GM10248 (cell line): ENCODE measurements at regions not wholly inside any gene's neighbourhood (a gene's known extent, or its start where the extent isn't known, plus 50 kb on each side); places are given as distances from the start of the nearest gene placed in this dataset.

Experiments used
- CTCF ChIA-PET: fragments of 300-600 bp; sonication (Branson Sonifier 250); formaldehyde crosslinking; extraction: SDS; loops from one replicate; lab custom pipeline; 2021; ENCODE audit warnings: antibody characterized with exemption; lab: Yijun Ruan, JAX
- POLR2A ChIA-PET: fragments of 350-650 bp; sonication (Branson Sonifier 250); formaldehyde crosslinking; extraction: SDS; loops from one replicate; lab custom pipeline; 2020; ENCODE audit warnings: antibody characterized with exemption; lab: Yijun Ruan, JAX
- DNase-seq: peaks from one replicate; pipeline ENCODE4 v3.0.0; 2012; ENCODE audit errors: extremely low spot score
- CTCF ChIP-seq: IDR thresholded peaks from 2 replicates; pipeline ENCODE4 v1.5.1; 2012; ENCODE audit warnings: mild to moderate bottlenecking, low read depth; ENCODE audit errors: extremely low read depth, missing control alignments, control extremely low read depth

- DNase-seq = no peak
- POLR2A ChIA-PET = no interaction called here
- CTCF ChIA-PET = no interaction called here
- no peak for TF ChIP-seq CTCF
Observed at GRCh38 chr3:13157986-13158385, 84.8 kb upstream of the IQSEC1 start.

GRCh38 chr3:13152826-13153710 lies 79.8 kb upstream of the IQSEC1 start:
- no peak for DNase-seq
- ChIA-PET POLR2A (interaction anchor here (0.5 kb wide), 1 partner anchor 278 kb away, joined by 7 read pairs; no protein-coding TSS in a partner anchor), CTCF (no interaction called here)
- TF ChIP-seq CTCF = no peak

- DNase-seq = no peak
- ChIA-PET CTCF (interaction anchor here (1.2 kb wide), 1 partner anchor 10 kb away, joined by 3 read pairs; no protein-coding TSS in a partner anchor), POLR2A (no interaction called here)
- no peak for TF ChIP-seq CTCF
Observed at GRCh38 chr3:13150624-13151023, 77.4 kb upstream of the IQSEC1 start.

GRCh38 chr3:13149330-13150108 lies 76.3 kb upstream of the IQSEC1 start:
- TF ChIP-seq CTCF = no peak
- CTCF ChIA-PET = no interaction called here
- no peak for DNase-seq
- POLR2A ChIA-PET = no interaction called here

- POLR2A ChIA-PET = no interaction called here
- no peak for TF ChIP-seq CTCF
Observed at GRCh38 chr3:13148561-13149329, 75.5 kb upstream of the IQSEC1 start.

GRCh38 chr3:13148126-13148525 lies 74.9 kb upstream of the IQSEC1 start:
- no peak for DNase-seq
- ChIA-PET CTCF (no interaction called here), POLR2A (no interaction called here)
- TF ChIP-seq CTCF = no peak

More at GRCh38 chr3:13148561-13149329, 75.5 kb upstream of the IQSEC1 start:
- CTCF ChIA-PET = no interaction called here
- DNase-seq = no peak
